SU-DHL-6 (cell line): ENCODE measurements at regions not wholly inside any gene's neighbourhood (a gene's known extent, or its start where the extent isn't known, plus 50 kb on each side); places are given as distances from the start of the nearest gene placed in this dataset.

Experiments
- H2AFZ ChIP-seq: fragments of 200-600 bp; sonication (generic); 2 replicates; pipeline ENCODE4 v1.6.1; 2014; ENCODE audit warnings: low read depth, mild to moderate bottlenecking, moderate library complexity, mixed read lengths, antibody characterized with exemption, low read length; ENCODE audit not compliant: severe bottlenecking
- H3F3A ChIP-seq: fragments of 200-600 bp; shearing (Covaris generic); 2 replicates; pipeline ENCODE4 v1.6.0; 2016; ENCODE audit warnings: antibody characterized with exemption, mild to moderate bottlenecking; ENCODE audit not compliant: insufficient read depth
- H3K27ac ChIP-seq: fragments of 200-600 bp; sonication (generic); 2 replicates; pipeline ENCODE4 v1.5.1; 2016; ENCODE audit warnings: low read depth, mild to moderate bottlenecking, low read length, moderate library complexity, mixed read lengths
- H3K27me3 ChIP-seq: fragments of 200-600 bp; sonication (generic), shearing (Covaris generic); 2 replicates; pipeline ENCODE4 v1.6.0; 2014; ENCODE audit warnings: mild to moderate bottlenecking, low read length
- H3K36me3 ChIP-seq: fragments of 200-600 bp; sonication (generic); 2 replicates; pipeline ENCODE4 v1.6.1; 2014; ENCODE audit warnings: mild to moderate bottlenecking, low read length, mixed read lengths
- H3K4me2 ChIP-seq: fragments of 300-600, 200-600 bp; shearing (Covaris generic), sonication (generic); 2 replicates; pipeline ENCODE4 v1.6.0; 2014; ENCODE audit warnings: low read length, low read depth, mild to moderate bottlenecking; ENCODE audit not compliant: poor library complexity, severe bottlenecking
- H3K4me3 ChIP-seq: fragments of 200-600 bp; sonication (generic); 2 replicates; pipeline ENCODE4 v1.5.1; 2014; ENCODE audit warnings: antibody characterized with exemption, low read length, mild to moderate bottlenecking, mixed read lengths; ENCODE audit not compliant: insufficient read depth, poor library complexity, severe bottlenecking
- H3K79me2 ChIP-seq: fragments of 200-600 bp; sonication (generic); 2 replicates; pipeline ENCODE4 v1.6.1; 2014; ENCODE audit warnings: mild to moderate bottlenecking, low read length, moderate library complexity; ENCODE audit not compliant: insufficient read depth
- H3K9ac ChIP-seq: fragments of 200-600 bp; sonication (generic); 2 replicates; pipeline ENCODE4 v1.7.0; 2014; ENCODE audit warnings: mild to moderate bottlenecking, low read length
- H3K9me2 ChIP-seq: fragments of 200-600 bp; sonication (generic); replicated peaks from 2 replicates; pipeline ENCODE4 v1.6.1; 2014; ENCODE audit warnings: low read length; ENCODE audit not compliant: insufficient read depth
- H3K9me3 ChIP-seq: fragments of 200-600 bp; sonication (generic); 2 replicates; pipeline ENCODE4 v1.6.1; 2014; ENCODE audit warnings: low read length, mixed read lengths; ENCODE audit not compliant: insufficient read depth
- H4K20me1 ChIP-seq: fragments of 200-600 bp; sonication (generic); 2 replicates; pipeline ENCODE4 v1.6.1; 2014; ENCODE audit warnings: low read depth, mild to moderate bottlenecking, antibody characterized with exemption, low read length, moderate library complexity, mixed read lengths
- EZH2phosphoT487 ChIP-seq: fragments of 200-600 bp; sonication (generic), shearing (Covaris generic); conservative IDR thresholded peaks from 2 replicates; pipeline ENCODE4 v1.6.1; 2018; ENCODE audit warnings: mild to moderate bottlenecking, antibody characterized with exemption, low read length, moderate library complexity, mixed read lengths
- TF ChIP-seq, protein P1 (sequence below): fragments of 200-600 bp; sonication (generic); IDR thresholded peaks from one replicate; pipeline ENCODE4 v1.5.1; 2017; ENCODE audit warnings: antibody characterized with exemption, mild to moderate bottlenecking, low read length, moderate library complexity; ENCODE audit not compliant: insufficient read depth, poor library complexity, severe bottlenecking

- H3K9ac ChIP-seq = no peak overlapping the region
- H3K79me2 ChIP-seq = no peaks in the 10 kb centered on the region
- H3K4me3 ChIP-seq = no peak overlapping the region
- H3K4me2 ChIP-seq = no peak overlapping the region
- no peaks in the 10 kb centered on the region for H3F3A ChIP-seq
- no peaks in the 10 kb centered on the region for H4K20me1 ChIP-seq
- no peak overlapping the region for H2AFZ ChIP-seq
- no peaks in the 10 kb centered on the region for H3K36me3 ChIP-seq
- TF ChIP-seq EZH2phosphoT487 = no peak
- TF ChIP-seq, protein P1, sequence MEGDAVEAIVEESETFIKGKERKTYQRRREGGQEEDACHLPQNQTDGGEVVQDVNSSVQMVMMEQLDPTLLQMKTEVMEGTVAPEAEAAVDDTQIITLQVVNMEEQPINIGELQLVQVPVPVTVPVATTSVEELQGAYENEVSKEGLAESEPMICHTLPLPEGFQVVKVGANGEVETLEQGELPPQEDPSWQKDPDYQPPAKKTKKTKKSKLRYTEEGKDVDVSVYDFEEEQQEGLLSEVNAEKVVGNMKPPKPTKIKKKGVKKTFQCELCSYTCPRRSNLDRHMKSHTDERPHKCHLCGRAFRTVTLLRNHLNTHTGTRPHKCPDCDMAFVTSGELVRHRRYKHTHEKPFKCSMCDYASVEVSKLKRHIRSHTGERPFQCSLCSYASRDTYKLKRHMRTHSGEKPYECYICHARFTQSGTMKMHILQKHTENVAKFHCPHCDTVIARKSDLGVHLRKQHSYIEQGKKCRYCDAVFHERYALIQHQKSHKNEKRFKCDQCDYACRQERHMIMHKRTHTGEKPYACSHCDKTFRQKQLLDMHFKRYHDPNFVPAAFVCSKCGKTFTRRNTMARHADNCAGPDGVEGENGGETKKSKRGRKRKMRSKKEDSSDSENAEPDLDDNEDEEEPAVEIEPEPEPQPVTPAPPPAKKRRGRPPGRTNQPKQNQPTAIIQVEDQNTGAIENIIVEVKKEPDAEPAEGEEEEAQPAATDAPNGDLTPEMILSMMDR = no peak
- no peaks in the 10 kb centered on the region for H3K9me2 ChIP-seq
- H3K27me3 ChIP-seq = no peaks in the 10 kb centered on the region
- H3K27ac ChIP-seq = no peak overlapping the region
- H3K9me3 ChIP-seq = no peaks in the 10 kb centered on the region
These were observed 1029.5 kb upstream of the NR2F2 start for GRCh38 chr15:95300958-95301357.

DNA sequence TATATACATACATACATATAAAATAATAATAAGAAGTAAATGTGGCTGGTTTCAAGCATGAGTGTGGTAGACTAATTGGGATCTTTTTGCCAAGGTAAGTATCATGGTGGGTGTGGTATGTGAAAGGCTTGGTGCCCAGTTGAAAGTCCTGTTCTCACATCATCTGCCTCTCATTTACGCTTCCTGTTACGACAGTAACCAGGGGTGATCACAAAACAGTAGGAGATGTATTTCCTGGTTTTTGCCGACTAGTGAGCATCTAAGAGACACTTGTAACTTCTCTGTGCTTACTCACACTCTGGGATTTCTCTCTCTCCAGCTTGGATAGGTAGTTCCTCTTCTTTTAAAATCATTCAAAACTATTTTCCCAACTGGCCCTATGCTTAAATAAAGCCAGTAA is 1028.3 kb upstream of the NR2F2 start:
- Histone ChIP-seq H3K4me3 (no peak overlapping the region), H3K27ac (no peak overlapping the region)

DNA sequence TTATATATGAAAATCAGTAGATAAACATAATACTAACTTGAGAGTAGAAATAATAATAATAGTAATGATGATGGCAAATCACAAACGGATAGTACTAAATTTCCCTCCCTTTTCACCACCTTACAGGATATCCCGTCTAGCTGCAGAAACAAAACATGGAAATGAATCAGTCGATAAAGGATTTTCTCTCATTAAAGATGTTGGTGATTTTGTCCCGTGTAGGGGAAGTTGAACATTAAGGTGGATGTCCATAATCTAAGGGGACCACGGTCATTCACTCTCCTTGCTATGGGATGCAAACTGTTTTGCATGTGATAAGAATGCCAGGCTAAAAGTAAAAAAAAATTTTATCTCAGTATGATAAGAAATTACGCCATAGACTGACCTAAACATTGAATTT is 1027.7 kb upstream of the NR2F2 start:
- Histone ChIP-seq H3K27me3 (no peaks in the 10 kb centered on the region), H3K4me2 (no peak overlapping the region), H3K9me2 (no peaks in the 10 kb centered on the region), H2AFZ (no peak overlapping the region), H3K4me3 (no peak overlapping the region), H3K36me3 (no peaks in the 10 kb centered on the region), H3K9ac (no peak overlapping the region), H3K9me3 (no peaks in the 10 kb centered on the region), H4K20me1 (no peaks in the 10 kb centered on the region), H3K79me2 (no peaks in the 10 kb centered on the region), H3F3A (no peaks in the 10 kb centered on the region), H3K27ac (no peak overlapping the region)
- TF ChIP-seq, protein P1 = no peak
- no peak for TF ChIP-seq EZH2phosphoT487

More for the DNA sequence above, 1028.3 kb upstream of the NR2F2 start:
- no peaks in the 10 kb centered on the region for H4K20me1 ChIP-seq
- H3K36me3 ChIP-seq = no peaks in the 10 kb centered on the region
- no peaks in the 10 kb centered on the region for H3K9me2 ChIP-seq
- H3K79me2 ChIP-seq = no peaks in the 10 kb centered on the region
- no peak overlapping the region for H2AFZ ChIP-seq
- H3K9me3 ChIP-seq = no peaks in the 10 kb centered on the region
- no peak for TF ChIP-seq EZH2phosphoT487
- TF ChIP-seq, protein P1 = no peak
- no peak overlapping the region for H3K4me2 ChIP-seq
- H3K27me3 ChIP-seq = no peaks in the 10 kb centered on the region
- no peaks in the 10 kb centered on the region for H3F3A ChIP-seq
- H3K9ac ChIP-seq = no peak overlapping the region

DNA sequence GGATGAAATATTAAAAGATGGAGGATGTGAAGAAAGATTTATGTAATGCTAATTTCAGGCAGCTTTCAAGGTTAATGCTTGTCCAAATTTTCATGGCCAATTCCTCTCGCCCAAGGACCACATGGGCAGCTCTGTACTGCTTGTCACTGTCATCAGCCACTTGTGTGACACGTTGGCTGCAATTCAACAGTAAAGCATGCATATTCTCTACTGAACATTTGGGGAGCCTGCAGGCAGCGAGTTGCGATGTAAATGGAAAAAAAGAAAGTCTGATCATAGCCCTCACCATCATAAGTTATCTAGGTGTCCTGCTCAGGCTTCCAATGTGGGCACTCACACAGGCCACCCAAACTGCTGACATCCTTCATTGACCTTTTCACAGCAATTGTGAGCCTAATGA is 1026.8 kb upstream of the NR2F2 start:
- Histone ChIP-seq H3K4me2 (no peak overlapping the region), H3K27ac (no peak overlapping the region), H3K9me2 (no peaks in the 10 kb centered on the region), H2AFZ (no peak overlapping the region), H3F3A (no peaks in the 10 kb centered on the region), H3K9ac (no peak overlapping the region), H4K20me1 (no peaks in the 10 kb centered on the region), H3K9me3 (no peaks in the 10 kb centered on the region), H3K36me3 (no peaks in the 10 kb centered on the region), H3K79me2 (no peaks in the 10 kb centered on the region), H3K27me3 (no peaks in the 10 kb centered on the region), H3K4me3 (no peak overlapping the region)
- TF ChIP-seq EZH2phosphoT487 = no peak
- TF ChIP-seq, protein P1 = no peak
